ENCODE measurements at regions not wholly inside any gene's neighbourhood (a gene's known extent, or its start where the extent isn't known, plus 50 kb on each side); places are given as distances from the start of the nearest gene placed in this dataset.

GRCh38 chr5:152625696-152626095 is 220.6 kb upstream of the NMUR2 start:
- Histone ChIP-seq H3K36me3 (replicated peaks in 1 of 2; ENCODE audit: control insufficient read depth in 1 of 2, insufficient read depth in 2 of 2, low read length in 2 of 2) (no peaks in the 10 kb centered on the region), H3K4me1 (ENCODE audit: control insufficient read depth in 1 of 2, insufficient read depth in 2 of 2, low read length in 2 of 2) (no peaks in the 10 kb centered on the region), H4K20me1 (ENCODE audit: insufficient read depth, low read length) (no peaks in the 10 kb centered on the region), H2AFZ (ENCODE audit: insufficient read depth, low read depth, low read length, poor library complexity, severe bottlenecking) (no peak overlapping the region), H3K9me3 (replicated peaks in 1 of 2; ENCODE audit: control insufficient read depth in 1 of 2, insufficient read depth in 1 of 2, low read length in 2 of 2) (no peaks in the 10 kb centered on the region), H3K27ac (ENCODE audit: low read depth in 1 of 2, low read length in 2 of 2) (no peak overlapping the region), H3K4me3 (replicated peaks in 1 of 3; ENCODE audit: low read depth in 2 of 3, low read length in 3 of 3) (no peak overlapping the region), H3K9ac (ENCODE audit: insufficient read depth, low read length, poor library complexity, severe bottlenecking) (no peak overlapping the region), H3K4me2 (replicated peaks; ENCODE audit: extremely low read depth, low read length, poor library complexity, severe bottlenecking) (no peak overlapping the region), H3K79me2 (ENCODE audit: insufficient read depth, low read length) (no peaks in the 10 kb centered on the region), H3K27me3 (ENCODE audit: control insufficient read depth in 2 of 2, insufficient read depth in 2 of 2, low read length in 2 of 2) (no peaks in the 10 kb centered on the region)
- 94% methylated on average over 3 of the region's 3 CpGs for WGBS (ENCODE audit: insufficient coverage)
- Mint-ChIP-seq H3K27me3 (ENCODE audit: low read depth in 3 of 3) (peaks cover 0 to 2% (median 0%) of the 10 kb centered on the region in 3 donors), H3K27ac (no peak overlapping the region), H3K36me3 (no peaks in the 10 kb centered on the region), H3K4me1 (no peaks in the 10 kb centered on the region), H3K4me3 (no peak overlapping the region), H3K9me3 (peaks cover 0 to 4% (median 0%) of the 10 kb centered on the region in 7 donors)
- TF ChIP-seq, protein P1, sequence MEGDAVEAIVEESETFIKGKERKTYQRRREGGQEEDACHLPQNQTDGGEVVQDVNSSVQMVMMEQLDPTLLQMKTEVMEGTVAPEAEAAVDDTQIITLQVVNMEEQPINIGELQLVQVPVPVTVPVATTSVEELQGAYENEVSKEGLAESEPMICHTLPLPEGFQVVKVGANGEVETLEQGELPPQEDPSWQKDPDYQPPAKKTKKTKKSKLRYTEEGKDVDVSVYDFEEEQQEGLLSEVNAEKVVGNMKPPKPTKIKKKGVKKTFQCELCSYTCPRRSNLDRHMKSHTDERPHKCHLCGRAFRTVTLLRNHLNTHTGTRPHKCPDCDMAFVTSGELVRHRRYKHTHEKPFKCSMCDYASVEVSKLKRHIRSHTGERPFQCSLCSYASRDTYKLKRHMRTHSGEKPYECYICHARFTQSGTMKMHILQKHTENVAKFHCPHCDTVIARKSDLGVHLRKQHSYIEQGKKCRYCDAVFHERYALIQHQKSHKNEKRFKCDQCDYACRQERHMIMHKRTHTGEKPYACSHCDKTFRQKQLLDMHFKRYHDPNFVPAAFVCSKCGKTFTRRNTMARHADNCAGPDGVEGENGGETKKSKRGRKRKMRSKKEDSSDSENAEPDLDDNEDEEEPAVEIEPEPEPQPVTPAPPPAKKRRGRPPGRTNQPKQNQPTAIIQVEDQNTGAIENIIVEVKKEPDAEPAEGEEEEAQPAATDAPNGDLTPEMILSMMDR (IDR thresholded peaks at IDR 0.05) = no peak
- DNase-seq = no peak
- intact Hi-C loops (cut with micrococcal nuclease) = no loop called here

DNA sequence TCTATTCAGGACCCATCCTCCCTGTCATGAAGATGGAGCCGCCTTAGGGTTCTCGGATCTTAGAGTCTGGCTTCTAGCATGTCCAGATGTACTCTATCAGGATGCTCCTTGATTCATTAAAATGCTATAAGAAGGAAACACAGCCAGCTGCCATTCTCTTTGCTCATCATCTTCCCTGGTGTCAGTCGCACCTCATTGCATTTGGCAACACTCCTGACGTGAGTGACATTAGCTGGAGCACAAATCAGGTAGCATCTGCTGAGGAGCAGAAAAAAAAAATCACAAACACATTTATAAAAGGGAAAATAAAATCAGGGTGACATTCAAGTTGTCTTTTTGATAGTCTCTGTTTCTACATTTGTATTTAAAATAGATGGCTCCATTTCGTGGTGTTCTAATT is 226.1 kb upstream of the NMUR2 start:
- Histone ChIP-seq H3K27ac (ENCODE audit: low read depth in 1 of 2, low read length in 2 of 2) (no peak overlapping the region), H3K36me3 (replicated peaks in 1 of 2; ENCODE audit: control insufficient read depth in 1 of 2, insufficient read depth in 2 of 2, low read length in 2 of 2) (no peaks in the 10 kb centered on the region), H3K9me3 (replicated peaks in 1 of 2; ENCODE audit: control insufficient read depth in 1 of 2, insufficient read depth in 1 of 2, low read length in 2 of 2) (no peaks in the 10 kb centered on the region), H4K20me1 (ENCODE audit: insufficient read depth, low read length) (no peaks in the 10 kb centered on the region), H3K79me2 (ENCODE audit: insufficient read depth, low read length) (no peaks in the 10 kb centered on the region), H3K4me1 (ENCODE audit: control insufficient read depth in 1 of 2, insufficient read depth in 2 of 2, low read length in 2 of 2) (no peaks in the 10 kb centered on the region), H3K27me3 (ENCODE audit: control insufficient read depth in 2 of 2, insufficient read depth in 2 of 2, low read length in 2 of 2) (no peaks in the 10 kb centered on the region), H3K9ac (ENCODE audit: insufficient read depth, low read length, poor library complexity, severe bottlenecking) (no peak overlapping the region), H2AFZ (ENCODE audit: insufficient read depth, low read depth, low read length, poor library complexity, severe bottlenecking) (no peak overlapping the region), H3K4me2 (replicated peaks; ENCODE audit: extremely low read depth, low read length, poor library complexity, severe bottlenecking) (no peak overlapping the region), H3K4me3 (replicated peaks in 1 of 3; ENCODE audit: low read depth in 2 of 3, low read length in 3 of 3) (no peak overlapping the region)
- DNase-seq = no peak
- Mint-ChIP-seq H3K4me1 (no peaks in the 10 kb centered on the region), H3K9me3 (peaks cover 0 to 2% (median 0%) of the 10 kb centered on the region in 7 donors), H3K36me3 (no peaks in the 10 kb centered on the region), H3K4me3 (no peak overlapping the region), H3K27ac (no peak overlapping the region), H3K27me3 (ENCODE audit: low read depth in 3 of 3) (peaks cover 0 to 2% (median 0%) of the 10 kb centered on the region in 3 donors)
- TF ChIP-seq, protein P1 (IDR thresholded peaks at IDR 0.05) = no peak
- intact Hi-C loops (cut with micrococcal nuclease) = no loop called here
- WGBS (ENCODE audit: insufficient coverage) = 80% methylated on average over 1 of the region's 5 CpGs
